OCI-LY1 (cell line): ENCODE measurements at regions not wholly inside any gene's neighbourhood (a gene's known extent, or its start where the extent isn't known, plus 50 kb on each side); places are given as distances from the start of the nearest gene placed in this dataset.

ENCODE experiments used
- H2AFZ ChIP-seq: fragments of 200-600 bp; sonication (generic), shearing (Covaris generic); 2 replicates; pipeline ENCODE4 v1.6.0; 2014; ENCODE audit warnings: antibody characterized with exemption, mild to moderate bottlenecking, low read length
- H3F3A ChIP-seq: fragments of 200-600 bp; sonication (generic), shearing (Covaris generic); 2 replicates; pipeline ENCODE4 v1.6.0; 2014; ENCODE audit warnings: mild to moderate bottlenecking, antibody characterized with exemption, low read length, moderate library complexity; ENCODE audit not compliant: insufficient read depth
- H3K27ac ChIP-seq: fragments of 200-600 bp; sonication (generic); 2 replicates; pipeline ENCODE4 v1.5.1; 2014; ENCODE audit warnings: low read length, mixed run types, mild to moderate bottlenecking, low read depth; ENCODE audit not compliant: poor library complexity, severe bottlenecking
- H3K27me3 ChIP-seq: fragments of 200-600 bp; sonication (generic); 2 replicates; pipeline ENCODE4 v1.6.0; 2014; ENCODE audit warnings: antibody characterized with exemption, mild to moderate bottlenecking, low read length, moderate library complexity; ENCODE audit not compliant: insufficient read depth
- H3K36me3 ChIP-seq: fragments of 200-600 bp; sonication (generic); 2 replicates; pipeline ENCODE4 v1.6.1; 2014; ENCODE audit warnings: mild to moderate bottlenecking, antibody characterized with exemption, low read length, moderate library complexity, mixed read lengths; ENCODE audit not compliant: insufficient read depth
- H3K4me1 ChIP-seq: fragments of 200-600 bp; sonication (generic); 2 replicates; pipeline ENCODE4 v1.5.1; 2014; ENCODE audit warnings: mild to moderate bottlenecking, low read length, moderate library complexity; ENCODE audit not compliant: insufficient read depth, severe bottlenecking
- H3K4me2 ChIP-seq: fragments of 200-600 bp; sonication (generic), shearing (Covaris generic); 2 replicates; pipeline ENCODE4 v1.6.1; 2014; ENCODE audit warnings: low read length
- H3K4me3 ChIP-seq: fragments of 200-600 bp; sonication (generic); 2 replicates; pipeline ENCODE4 v1.5.1; 2014; ENCODE audit warnings: low read length, low read depth, mild to moderate bottlenecking, mixed read lengths; ENCODE audit not compliant: poor library complexity, severe bottlenecking
- H3K79me2 ChIP-seq: fragments of 200-600 bp; shearing (Covaris generic); 2 replicates; pipeline ENCODE4 v1.6.1; 2016; ENCODE audit warnings: mixed run types, low read length, mixed read lengths; ENCODE audit not compliant: insufficient read depth
- H3K9ac ChIP-seq: fragments of 200-600 bp; sonication (generic), shearing (Covaris generic); 2 replicates; pipeline ENCODE4 v1.6.1; 2014; ENCODE audit warnings: mild to moderate bottlenecking, low read length, mixed read lengths
- H3K9me2 ChIP-seq: fragments of 200-600 bp; sonication (generic), shearing (Covaris generic); 2 replicates; pipeline ENCODE4 v1.6.1; 2014; ENCODE audit warnings: low read depth, mild to moderate bottlenecking, low read length, mixed read lengths
- H3K9me3 ChIP-seq: fragments of 200-600 bp; shearing (Covaris generic); 2 replicates; pipeline ENCODE4 v1.6.1; 2014; ENCODE audit warnings: low read length, mixed read lengths
- H4K20me1 ChIP-seq: fragments of 200-600 bp; sonication (generic), shearing (Covaris generic); 2 replicates; pipeline ENCODE4 v1.6.0; 2016; ENCODE audit warnings: mild to moderate bottlenecking, low read length; ENCODE audit not compliant: insufficient read depth
- CTCF ChIP-seq: fragments of 200-600 bp; sonication (generic), shearing (Covaris generic); IDR thresholded peaks from 2 replicates; pipeline ENCODE4 v1.5.1; 2017; ENCODE audit warnings: mild to moderate bottlenecking, antibody characterized with exemption, low read length, moderate library complexity, mixed read lengths
- EZH2 ChIP-seq: fragments of 200-600 bp; sonication (generic), shearing (Covaris generic); IDR thresholded peaks from 2 replicates; pipeline ENCODE4 v1.8.0; 2017; ENCODE audit warnings: borderline replicate concordance, mixed run types, mild to moderate bottlenecking, antibody characterized with exemption, low read length, moderate library complexity, mixed read lengths

- no peak overlapping the region for H3K9ac ChIP-seq
- H3K27ac ChIP-seq = no peak overlapping the region
- no peaks in the 10 kb centered on the region for H3K36me3 ChIP-seq
- H3K9me2 ChIP-seq = no peaks in the 10 kb centered on the region
- no peak for TF ChIP-seq EZH2
- TF ChIP-seq CTCF = no peak
- no peak overlapping the region for H2AFZ ChIP-seq
- no peak overlapping the region for H3K4me2 ChIP-seq
- no peaks in the 10 kb centered on the region for H3K79me2 ChIP-seq
- H3K4me1 ChIP-seq = no peaks in the 10 kb centered on the region
- no peaks in the 10 kb centered on the region for H3K27me3 ChIP-seq
- no peaks in the 10 kb centered on the region for H3F3A ChIP-seq
- H3K9me3 ChIP-seq = no peaks in the 10 kb centered on the region
- H3K4me3 ChIP-seq = no peak overlapping the region
- H4K20me1 ChIP-seq = no peaks in the 10 kb centered on the region
Measured at GRCh38 chr15:31727612-31728011, 302.7 kb upstream of the CHRNA7 start.

GRCh38 chr15:31732726-31733125 lies 297.6 kb upstream of the CHRNA7 start:
- TF ChIP-seq EZH2 (no peak), CTCF (no peak)
- H3K9ac ChIP-seq = no peak overlapping the region
- no peaks in the 10 kb centered on the region for H3K27me3 ChIP-seq
- no peaks in the 10 kb centered on the region for H3F3A ChIP-seq
- H4K20me1 ChIP-seq = no peaks in the 10 kb centered on the region
- no peak overlapping the region for H3K4me2 ChIP-seq
- no peaks in the 10 kb centered on the region for H3K9me3 ChIP-seq
- no peak overlapping the region for H3K4me3 ChIP-seq
- no peaks in the 10 kb centered on the region for H3K79me2 ChIP-seq
- no peak overlapping the region for H2AFZ ChIP-seq
- no peaks in the 10 kb centered on the region for H3K9me2 ChIP-seq
- H3K27ac ChIP-seq = no peak overlapping the region
- H3K36me3 ChIP-seq = no peaks in the 10 kb centered on the region
- no peaks in the 10 kb centered on the region for H3K4me1 ChIP-seq

- H3K9me2 ChIP-seq = no peaks in the 10 kb centered on the region
- no peaks in the 10 kb centered on the region for H4K20me1 ChIP-seq
- H3F3A ChIP-seq = no peaks in the 10 kb centered on the region
- H3K27me3 ChIP-seq = no peaks in the 10 kb centered on the region
- H3K4me3 ChIP-seq = no peak overlapping the region
- H3K4me1 ChIP-seq = no peaks in the 10 kb centered on the region
- no peak overlapping the region for H3K27ac ChIP-seq
- no peaks in the 10 kb centered on the region for H3K9me3 ChIP-seq
- H2AFZ ChIP-seq = no peak overlapping the region
- H3K79me2 ChIP-seq = no peaks in the 10 kb centered on the region
- TF ChIP-seq CTCF = no peak
- TF ChIP-seq EZH2 = no peak
- no peak overlapping the region for H3K4me2 ChIP-seq
- no peak overlapping the region for H3K9ac ChIP-seq
- H3K36me3 ChIP-seq = no peaks in the 10 kb centered on the region
Measured at GRCh38 chr15:31733424-31733823, 296.9 kb upstream of the CHRNA7 start.
